ENCODE measurements at regions not wholly inside any gene's neighbourhood (a gene's known extent, or its start where the extent isn't known, plus 50 kb on each side); places are given as distances from the start of the nearest gene placed in this dataset.

DNA sequence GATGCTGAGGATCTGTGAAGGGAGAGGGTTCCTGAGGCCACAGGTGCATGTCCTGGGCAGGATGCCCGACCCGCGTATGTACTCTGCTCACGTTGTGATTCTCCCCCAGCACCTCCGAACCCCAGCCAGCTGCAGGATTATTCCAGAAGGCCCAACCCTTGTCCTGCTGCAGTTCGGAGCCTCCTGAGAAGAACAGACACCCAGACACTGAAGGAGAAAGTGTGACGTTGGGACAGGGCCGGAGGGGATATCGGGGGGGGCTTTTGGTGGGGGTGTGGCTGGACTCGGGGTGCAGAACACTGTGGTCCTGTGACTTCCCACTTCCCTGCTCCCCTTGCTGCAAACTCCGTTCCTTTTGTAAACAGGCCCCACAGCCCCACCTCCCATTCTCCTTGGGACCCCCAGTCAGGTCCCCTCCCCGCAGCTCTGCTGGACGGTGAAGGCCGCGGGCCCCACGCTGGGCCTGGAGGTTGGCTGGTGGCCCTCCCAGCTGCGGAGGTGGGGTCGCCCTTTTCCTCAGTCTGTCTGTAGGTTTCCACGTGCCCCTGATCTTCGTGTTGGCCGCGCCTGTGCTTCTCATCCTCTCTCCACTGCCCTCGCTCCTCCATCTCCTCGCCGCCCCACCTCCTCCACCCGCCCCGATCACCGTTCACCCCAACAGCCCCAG, 83.0 kb upstream of the ADRA2C start:
- no peak overlapping the region for H3K9ac ChIP-seq (ENCODE audit: insufficient read depth in 1 of 2, low read length in 2 of 2)
- H3K4me3 ChIP-seq: no peak overlapping the region
- H3K36me3 ChIP-seq (ENCODE audit: control insufficient read depth in 4 of 4, insufficient read depth in 4 of 4, low read length in 4 of 4): no peaks in the 10 kb centered on the region
- H3K27me3 ChIP-seq (ENCODE audit: control insufficient read depth in 3 of 3, insufficient read depth in 3 of 3, low read length in 2 of 3): peaks cover 0 to 18% (median 0%) of the 10 kb centered on the region in 3 donors
- 85 to 86% methylated on average over 28 of the region's 28 CpGs for WGBS, 2 donors
- H3K9me3 ChIP-seq (ENCODE audit: control insufficient read depth in 4 of 4, insufficient read depth in 3 of 4, low read length in 3 of 4): no peaks in the 10 kb centered on the region
- H3K27ac ChIP-seq (ENCODE audit: low read depth in 1 of 2, low read length in 1 of 2): no peak overlapping the region
- peaks cover 0 to 3% (median 0%) of the 10 kb centered on the region in 5 donors for H3K4me1 ChIP-seq (ENCODE audit: control insufficient read depth in 5 of 5, insufficient read depth in 5 of 5, low read length in 5 of 5)
- DNase-seq (no peak), ATAC-seq (ENCODE audit: insufficient read depth, low FRiP score) (no peak)
- TF ChIP-seq, protein P1, sequence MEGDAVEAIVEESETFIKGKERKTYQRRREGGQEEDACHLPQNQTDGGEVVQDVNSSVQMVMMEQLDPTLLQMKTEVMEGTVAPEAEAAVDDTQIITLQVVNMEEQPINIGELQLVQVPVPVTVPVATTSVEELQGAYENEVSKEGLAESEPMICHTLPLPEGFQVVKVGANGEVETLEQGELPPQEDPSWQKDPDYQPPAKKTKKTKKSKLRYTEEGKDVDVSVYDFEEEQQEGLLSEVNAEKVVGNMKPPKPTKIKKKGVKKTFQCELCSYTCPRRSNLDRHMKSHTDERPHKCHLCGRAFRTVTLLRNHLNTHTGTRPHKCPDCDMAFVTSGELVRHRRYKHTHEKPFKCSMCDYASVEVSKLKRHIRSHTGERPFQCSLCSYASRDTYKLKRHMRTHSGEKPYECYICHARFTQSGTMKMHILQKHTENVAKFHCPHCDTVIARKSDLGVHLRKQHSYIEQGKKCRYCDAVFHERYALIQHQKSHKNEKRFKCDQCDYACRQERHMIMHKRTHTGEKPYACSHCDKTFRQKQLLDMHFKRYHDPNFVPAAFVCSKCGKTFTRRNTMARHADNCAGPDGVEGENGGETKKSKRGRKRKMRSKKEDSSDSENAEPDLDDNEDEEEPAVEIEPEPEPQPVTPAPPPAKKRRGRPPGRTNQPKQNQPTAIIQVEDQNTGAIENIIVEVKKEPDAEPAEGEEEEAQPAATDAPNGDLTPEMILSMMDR (IDR thresholded peaks at IDR 0.05; ENCODE audit: control extremely low read depth, extremely low read depth): no peak

DNA sequence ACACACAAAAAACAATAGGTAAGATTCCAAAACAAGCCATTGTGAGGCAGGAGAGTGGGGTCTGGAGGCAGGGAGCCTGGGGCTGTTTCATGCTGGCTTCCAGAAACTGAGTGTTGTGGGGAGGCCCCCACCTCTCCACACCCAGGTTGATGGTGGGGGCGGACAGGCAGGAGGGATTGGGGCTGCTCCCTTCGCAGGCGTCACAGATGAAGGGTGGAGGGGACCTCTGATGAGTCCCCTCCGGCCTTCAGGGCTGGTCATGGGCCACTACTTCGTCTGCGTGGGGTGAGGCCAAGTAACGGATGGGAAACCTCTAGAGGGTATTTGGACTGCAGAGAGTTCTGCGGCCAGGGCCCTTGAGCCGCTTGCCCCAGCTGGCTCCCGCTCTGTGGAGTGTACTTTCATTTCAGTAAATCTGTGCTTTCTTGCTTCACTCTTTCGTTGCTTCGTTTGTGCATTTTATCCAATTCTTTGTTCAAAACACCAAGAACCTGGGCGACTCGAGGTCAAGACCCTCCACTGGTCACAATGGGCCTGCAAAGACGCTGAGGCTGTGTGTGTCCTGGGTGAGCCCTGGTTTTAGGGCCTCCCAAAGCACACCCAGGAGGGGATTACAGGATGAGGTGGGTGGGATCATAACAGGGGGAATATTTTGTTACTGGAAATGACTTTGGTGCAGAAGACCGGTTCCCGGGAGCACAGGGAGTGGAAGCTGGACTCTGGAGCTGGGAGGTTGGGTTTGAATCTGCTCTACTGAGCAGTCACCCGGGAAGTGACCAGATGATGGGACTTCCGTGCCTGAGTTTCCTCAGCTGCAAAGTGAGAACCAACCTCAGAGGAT, 83.7 kb upstream of the ADRA2C start:
- Histone ChIP-seq H3K27ac (ENCODE audit: low read depth in 1 of 2, low read length in 1 of 2) (no peak overlapping the region), H3K4me3 (no peak overlapping the region), H3K27me3 (ENCODE audit: control insufficient read depth in 3 of 3, insufficient read depth in 3 of 3, low read length in 2 of 3) (peaks cover 0 to 20% (median 0%) of the 10 kb centered on the region in 3 donors), H3K36me3 (ENCODE audit: control insufficient read depth in 4 of 4, insufficient read depth in 4 of 4, low read length in 4 of 4) (no peaks in the 10 kb centered on the region), H3K4me1 (ENCODE audit: control insufficient read depth in 5 of 5, insufficient read depth in 5 of 5, low read length in 5 of 5) (peaks cover 0 to 3% (median 0%) of the 10 kb centered on the region in 5 donors), H3K9ac (ENCODE audit: insufficient read depth in 1 of 2, low read length in 2 of 2) (no peak overlapping the region), H3K9me3 (ENCODE audit: control insufficient read depth in 4 of 4, insufficient read depth in 3 of 4, low read length in 3 of 4) (no peaks in the 10 kb centered on the region)
- DNase-seq: no peak
- no peak for ATAC-seq (ENCODE audit: insufficient read depth, low FRiP score)
- TF ChIP-seq, protein P1 (IDR thresholded peaks at IDR 0.05; ENCODE audit: control extremely low read depth, extremely low read depth): no peak
- WGBS, 2 donors: 90 to 92% methylated on average over 19 of the region's 19 CpGs

DNA sequence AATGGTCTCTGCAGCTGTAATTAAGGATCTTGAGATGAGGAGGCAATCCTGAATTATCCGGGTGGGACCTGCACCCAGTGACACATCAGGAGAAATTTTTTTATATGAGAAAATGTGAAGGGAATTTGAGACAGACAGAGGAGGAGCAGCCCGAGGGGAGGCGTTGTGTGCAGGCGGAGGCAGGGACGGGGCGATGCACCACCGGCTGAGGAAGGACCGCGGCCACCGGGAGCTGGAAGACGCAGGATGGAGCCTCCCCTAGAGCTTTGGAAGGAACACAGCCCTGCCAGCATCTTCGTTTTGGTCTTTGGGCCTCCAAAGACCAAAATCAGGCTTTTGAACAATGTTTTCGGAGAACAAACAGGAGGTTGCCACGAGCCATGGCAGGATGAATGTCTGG, 85.0 kb upstream of the ADRA2C start:
- peaks cover 0 to 3% (median 0%) of the 10 kb centered on the region in 5 donors for H3K4me1 ChIP-seq (ENCODE audit: control insufficient read depth in 5 of 5, insufficient read depth in 5 of 5, low read length in 5 of 5)
- no peak for DNase-seq
- H3K4me3 ChIP-seq: no peak overlapping the region
- no peaks in the 10 kb centered on the region for H3K36me3 ChIP-seq (ENCODE audit: control insufficient read depth in 4 of 4, insufficient read depth in 4 of 4, low read length in 4 of 4)
- no peaks in the 10 kb centered on the region for H3K9me3 ChIP-seq (ENCODE audit: control insufficient read depth in 4 of 4, insufficient read depth in 3 of 4, low read length in 3 of 4)
- no peak overlapping the region for H3K9ac ChIP-seq (ENCODE audit: insufficient read depth in 1 of 2, low read length in 2 of 2)
- TF ChIP-seq, protein P1 (IDR thresholded peaks at IDR 0.05; ENCODE audit: control extremely low read depth, extremely low read depth): no peak
- 86 to 89% methylated on average over 14 of the region's 14 CpGs for WGBS, 2 donors
- ATAC-seq (ENCODE audit: insufficient read depth, low FRiP score): no peak
- no peak overlapping the region for H3K27ac ChIP-seq (ENCODE audit: low read depth in 1 of 2, low read length in 1 of 2)
- peaks cover 0 to 21% (median 0%) of the 10 kb centered on the region in 3 donors for H3K27me3 ChIP-seq (ENCODE audit: control insufficient read depth in 3 of 3, insufficient read depth in 3 of 3, low read length in 2 of 3)
